Activated CD8-positive, alpha-beta T cell treated with anti-CD3 and anti-CD28 coated beads for 36 hours (primary cell): ENCODE measurements at regions not wholly inside any gene's neighbourhood (a gene's known extent, or its start where the extent isn't known, plus 50 kb on each side); places are given as distances from the start of the nearest gene placed in this dataset.

ENCODE experiments used
- ATAC-seq: fragments of 200-7000 bp; cut with Tn5 transposase; one replicate; pipeline ENCODE4 v1.10.0; 2021; ENCODE audit warnings: mild to moderate bottlenecking, moderate library complexity
- CTCF ChIA-PET: fragments of 350-600 bp; sonication (Branson Sonifier 250); formaldehyde crosslinking; loops from one replicate; lab custom pipeline; 2021; ENCODE audit warnings: antibody characterized with exemption; lab: Charles Lee
- POLR2A ChIA-PET: fragments of 350-600 bp; sonication (Branson Sonifier 250); formaldehyde crosslinking; loops from one replicate; lab custom pipeline; 2021; ENCODE audit warnings: antibody characterized with exemption; lab: Charles Lee
- DNase-seq: peaks from one replicate; pipeline ENCODE4 v3.0.0-alpha.2; 2020
- H3K27ac Mint-ChIP-seq: one replicate; pipeline ENCODE4 v1.8.0; 2021; ENCODE audit warnings: mild to moderate bottlenecking, mixed read lengths
- H3K27me3 Mint-ChIP-seq: one replicate; pipeline ENCODE4 v1.8.0; 2021; ENCODE audit warnings: mixed read lengths
- H3K36me3 Mint-ChIP-seq: one replicate; pipeline ENCODE4 v1.8.0; 2021; ENCODE audit warnings: low read depth, mixed read lengths
- H3K4me1 Mint-ChIP-seq: one replicate; pipeline ENCODE4 v1.8.0; 2021; ENCODE audit warnings: low read depth, mixed read lengths
- H3K4me3 Mint-ChIP-seq: one replicate; pipeline ENCODE4 v1.8.0; 2021; ENCODE audit warnings: mild to moderate bottlenecking, moderate library complexity, mixed read lengths
- H3K9me3 Mint-ChIP-seq: one replicate; pipeline ENCODE4 v1.8.0; 2021; ENCODE audit warnings: mixed read lengths
- CTCF ChIP-seq: fragments of 200-600 bp; IDR thresholded peaks from one replicate; pipeline ENCODE4 v1.8.0; 2022; ENCODE audit warnings: antibody characterized with exemption, mild to moderate bottlenecking
- intact Hi-C: fragments of 100-400 bp; cut with micrococcal nuclease; formaldehyde crosslinking; loops from one replicate; pipeline ENCODE4 v1.10.0; 2022

GRCh38 chr12:82009524-82009923 lies 250.4 kb upstream of the PPFIA2 start:
- no peaks in the 10 kb centered on the region for H3K36me3 Mint-ChIP-seq
- no peak for TF ChIP-seq CTCF
- H3K4me3 Mint-ChIP-seq: no peak overlapping the region
- H3K27ac Mint-ChIP-seq: no peak overlapping the region
- H3K27me3 Mint-ChIP-seq: peaks cover 4% of the 10 kb centered on the region
- H3K9me3 Mint-ChIP-seq: no peaks in the 10 kb centered on the region
- intact Hi-C loops: no loop called here
- no peaks in the 10 kb centered on the region for H3K4me1 Mint-ChIP-seq
- POLR2A ChIA-PET: no interaction called here
- ATAC-seq (no peak), DNase-seq (no peak)
- CTCF ChIA-PET: no interaction called here

- no peaks in the 10 kb centered on the region for H3K4me1 Mint-ChIP-seq
- H3K4me3 Mint-ChIP-seq: no peak overlapping the region
- ATAC-seq (no peak), DNase-seq (no peak)
- no peaks in the 10 kb centered on the region for H3K9me3 Mint-ChIP-seq
- ChIA-PET CTCF (interaction anchor here (1.0 kb wide), 1 partner anchor 436 kb away, joined by 3 read pairs; no protein-coding TSS in a partner anchor), POLR2A (no interaction called here)
- H3K36me3 Mint-ChIP-seq: no peaks in the 10 kb centered on the region
- no peak for TF ChIP-seq CTCF
- intact Hi-C loops: no loop called here
- H3K27ac Mint-ChIP-seq: no peak overlapping the region
- H3K27me3 Mint-ChIP-seq: peaks cover 4% of the 10 kb centered on the region
Observed at GRCh38 chr12:82008251-82008650, 249.1 kb upstream of the PPFIA2 start.

DNA sequence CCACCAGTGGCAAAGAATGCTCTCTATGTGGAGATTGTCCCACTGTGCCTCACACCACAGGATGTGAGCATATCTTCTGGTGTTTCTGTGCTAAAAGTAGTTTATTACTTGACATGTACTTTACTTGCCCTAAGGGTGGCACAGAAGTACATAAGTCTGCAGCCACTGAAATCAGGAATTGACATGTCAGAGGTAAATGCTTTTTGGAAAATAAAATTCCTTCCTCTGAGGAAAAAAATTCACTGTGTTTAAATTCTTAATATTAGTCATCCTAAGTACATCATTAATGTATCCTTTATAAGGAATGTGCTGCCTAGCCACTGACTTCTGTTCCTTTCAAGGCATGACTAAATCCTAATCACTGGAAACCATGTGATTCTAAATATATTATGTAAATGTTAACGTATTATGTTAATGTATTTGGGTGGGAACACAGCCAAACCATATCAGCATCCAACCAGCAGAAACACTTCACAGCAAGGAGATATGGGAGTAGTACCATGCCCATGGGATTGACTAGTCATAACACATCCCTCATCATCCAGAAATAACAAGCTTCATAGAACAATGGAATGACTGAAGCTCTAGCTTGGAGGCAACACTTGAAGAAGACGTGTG lies 239.7 kb upstream of the PPFIA2 start:
- H3K4me1 Mint-ChIP-seq: no peaks in the 10 kb centered on the region
- no peaks in the 10 kb centered on the region for H3K36me3 Mint-ChIP-seq
- intact Hi-C loops: loop anchor here (10.0 kb wide), 1 partner anchor 354 kb away; no protein-coding TSS in a partner anchor
- CTCF ChIA-PET: no interaction called here
- ATAC-seq: no peak
- H3K4me3 Mint-ChIP-seq: no peak overlapping the region
- peaks cover 2% of the 10 kb centered on the region for H3K9me3 Mint-ChIP-seq
- TF ChIP-seq CTCF: no peak
- no peaks in the 10 kb centered on the region for H3K27me3 Mint-ChIP-seq
- H3K27ac Mint-ChIP-seq: no peak overlapping the region
- DNase-seq: no peak
- POLR2A ChIA-PET: no interaction called here

DNA sequence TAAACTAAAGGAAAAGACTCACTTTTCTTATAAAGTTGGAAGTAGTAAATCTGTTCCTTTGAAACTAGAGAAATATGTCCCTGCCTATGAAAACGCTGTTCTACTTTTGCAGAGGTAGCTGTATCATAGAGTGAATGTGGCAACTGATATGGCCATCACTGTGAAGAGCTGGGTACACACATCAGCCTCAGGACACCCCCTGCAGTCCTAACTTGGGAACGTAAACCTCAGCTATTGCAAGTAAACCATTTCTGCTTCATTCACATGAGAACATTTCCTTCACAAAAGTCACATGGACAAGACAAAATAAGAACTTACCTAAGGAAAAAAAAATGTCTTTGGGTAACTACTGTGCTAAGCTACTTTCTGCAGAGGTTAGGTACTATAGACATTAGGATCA lies 233.3 kb upstream of the PPFIA2 start:
- H3K4me1 Mint-ChIP-seq: peaks cover 2% of the 10 kb centered on the region
- ATAC-seq: peak; percentile 53

More for the DNA sequence above, 233.3 kb upstream of the PPFIA2 start:
- intact Hi-C loops: loop anchor here (10.0 kb wide), 1 partner anchor 348 kb away; no protein-coding TSS in a partner anchor
- no peaks in the 10 kb centered on the region for H3K36me3 Mint-ChIP-seq
- H3K4me3 Mint-ChIP-seq: no peak overlapping the region
- H3K27ac Mint-ChIP-seq: no peak overlapping the region
- no peaks in the 10 kb centered on the region for H3K9me3 Mint-ChIP-seq
- ChIA-PET CTCF (interaction anchor here (0.7 to 1.7 kb wide), 6 partner anchors 11 to 381 kb away, joined by 3 to 6 read pairs (median 4); no protein-coding TSS in a partner anchor), POLR2A (no interaction called here)
- peak; percentile 32 for TF ChIP-seq CTCF
- DNase-seq: peak; percentile 58
- no peaks in the 10 kb centered on the region for H3K27me3 Mint-ChIP-seq
